ENCODE measurements at regions not wholly inside any gene's neighbourhood (a gene's known extent, or its start where the extent isn't known, plus 50 kb on each side); places are given as distances from the start of the nearest gene placed in this dataset.

DNA sequence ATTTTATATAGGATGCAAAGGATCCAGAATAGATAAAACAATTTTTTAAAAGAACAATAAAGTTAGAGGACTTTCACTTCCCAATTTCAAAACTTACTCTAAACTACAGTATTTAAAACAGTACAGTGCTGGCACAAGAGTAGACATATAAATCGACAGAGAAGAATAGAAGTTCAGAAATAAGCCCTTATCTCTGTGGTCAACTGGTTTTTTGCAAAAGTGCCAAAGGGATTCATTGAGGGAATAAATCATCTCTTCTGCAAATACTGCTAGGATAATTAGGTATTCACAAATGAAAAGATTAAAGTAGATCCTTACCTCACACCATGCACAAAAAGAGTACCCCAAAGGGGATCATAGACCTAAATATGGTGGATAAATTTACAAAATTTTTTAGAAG, 431.0 kb upstream of the HTR2A start:
- no peak for TF ChIP-seq CTCF (IDR thresholded peaks at IDR 0.05; ENCODE audit: extremely low read depth in 1 of 2, insufficient read depth in 1 of 2, low read depth in 1 of 2, low read length in 2 of 2)
- TF ChIP-seq, protein P1, sequence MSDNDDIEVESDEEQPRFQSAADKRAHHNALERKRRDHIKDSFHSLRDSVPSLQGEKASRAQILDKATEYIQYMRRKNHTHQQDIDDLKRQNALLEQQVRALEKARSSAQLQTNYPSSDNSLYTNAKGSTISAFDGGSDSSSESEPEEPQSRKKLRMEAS (IDR thresholded peaks at IDR 0.05; ENCODE audit: insufficient read depth, insufficient read length) = no peak
- TF ChIP-seq POLR2AphosphoS5 (IDR thresholded peaks at IDR 0.05; ENCODE audit: insufficient read depth, low read depth, low read length) = no peak
- TF ChIP-seq POLR2A (IDR thresholded peaks at IDR 0.05; ENCODE audit: low read depth, low read length) = no peak
- TF ChIP-seq EZH2 (IDR thresholded peaks at IDR 0.05; ENCODE audit: borderline replicate concordance, low read depth, low read length, severe bottlenecking) = no peak
- TF ChIP-seq FOS (IDR thresholded peaks at IDR 0.05; ENCODE audit: borderline replicate concordance, insufficient read depth, low read length) = no peak
- TF ChIP-seq JUN (IDR thresholded peaks at IDR 0.05; ENCODE audit: borderline replicate concordance, insufficient read depth, insufficient read length, low read depth) = no peak
- no peak for TF ChIP-seq MYC (IDR thresholded peaks at IDR 0.05; ENCODE audit: low read depth, low read length)
